Neural progenitor cell (in vitro differentiated cells): ENCODE measurements at regions not wholly inside any gene's neighbourhood (a gene's known extent, or its start where the extent isn't known, plus 50 kb on each side); places are given as distances from the start of the nearest gene placed in this dataset.

Experiments
- CTCF ChIP-seq: fragments of 200-600 bp; sonication (generic); IDR thresholded peaks from 2 replicates; pipeline ENCODE4 v1.5.1; 2017; ENCODE audit warnings: antibody characterized with exemption, mild to moderate bottlenecking
- EZH2 ChIP-seq: fragments of 200-600 bp; sonication (generic); IDR thresholded peaks from 2 replicates; pipeline ENCODE4 v1.6.1; 2017; ENCODE audit warnings: antibody characterized with exemption, mild to moderate bottlenecking, moderate library complexity
- EZH2phosphoT487 ChIP-seq: fragments of 200-600 bp; sonication (generic); IDR thresholded peaks from 2 replicates; pipeline ENCODE4 v1.6.1; 2017; ENCODE audit warnings: antibody characterized with exemption

DNA sequence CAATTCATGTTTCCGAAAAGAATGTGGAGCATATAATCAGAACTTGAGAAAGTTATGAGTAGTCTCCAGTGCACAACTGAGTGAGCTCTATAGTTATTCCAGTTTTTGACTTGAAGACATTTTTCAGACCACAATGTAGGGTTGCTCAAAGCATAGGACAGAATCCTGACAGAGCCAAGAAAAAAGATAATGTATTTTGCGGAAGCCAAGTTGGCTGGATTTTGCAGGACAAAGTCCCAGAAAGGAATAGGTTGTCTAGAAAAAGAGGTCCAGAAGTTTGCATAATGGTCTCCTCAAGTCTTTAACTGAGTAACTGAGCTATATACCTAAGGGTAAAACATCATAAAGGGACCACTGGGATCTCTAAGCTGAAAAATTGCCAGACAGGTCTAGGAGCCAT, 1028.0 kb downstream of the TAF11L14 start:
- no peak for TF ChIP-seq CTCF
- no peak for TF ChIP-seq EZH2phosphoT487
- TF ChIP-seq EZH2: no peak
